Fibroblast of lung (primary cell): ENCODE measurements at regions not wholly inside any gene's neighbourhood (a gene's known extent, or its start where the extent isn't known, plus 50 kb on each side); places are given as distances from the start of the nearest gene placed in this dataset.

Experiments used
- EZH2 ChIP-seq: IDR thresholded peaks from 2 replicates; pipeline ENCODE4 v1.5.1; 2012; ENCODE audit warnings: low read length, control low read depth, mild to moderate bottlenecking; ENCODE audit errors: missing control alignments
- TF ChIP-seq, protein P1 (sequence below), 2 donors: IDR thresholded peaks in 1 of 2; conservative IDR thresholded peaks in 1 of 2; 1 replicate in 1 of 2; 2 replicates in 1 of 2; pipeline ENCODE4 v1.5.1; 2011 to 2012; ENCODE audit warnings: low read length in 2 of 2, control low read depth in 1 of 2, inconsistent platforms in 1 of 2, low read depth in 1 of 2, mild to moderate bottlenecking in 1 of 2

- TF ChIP-seq, protein P1, sequence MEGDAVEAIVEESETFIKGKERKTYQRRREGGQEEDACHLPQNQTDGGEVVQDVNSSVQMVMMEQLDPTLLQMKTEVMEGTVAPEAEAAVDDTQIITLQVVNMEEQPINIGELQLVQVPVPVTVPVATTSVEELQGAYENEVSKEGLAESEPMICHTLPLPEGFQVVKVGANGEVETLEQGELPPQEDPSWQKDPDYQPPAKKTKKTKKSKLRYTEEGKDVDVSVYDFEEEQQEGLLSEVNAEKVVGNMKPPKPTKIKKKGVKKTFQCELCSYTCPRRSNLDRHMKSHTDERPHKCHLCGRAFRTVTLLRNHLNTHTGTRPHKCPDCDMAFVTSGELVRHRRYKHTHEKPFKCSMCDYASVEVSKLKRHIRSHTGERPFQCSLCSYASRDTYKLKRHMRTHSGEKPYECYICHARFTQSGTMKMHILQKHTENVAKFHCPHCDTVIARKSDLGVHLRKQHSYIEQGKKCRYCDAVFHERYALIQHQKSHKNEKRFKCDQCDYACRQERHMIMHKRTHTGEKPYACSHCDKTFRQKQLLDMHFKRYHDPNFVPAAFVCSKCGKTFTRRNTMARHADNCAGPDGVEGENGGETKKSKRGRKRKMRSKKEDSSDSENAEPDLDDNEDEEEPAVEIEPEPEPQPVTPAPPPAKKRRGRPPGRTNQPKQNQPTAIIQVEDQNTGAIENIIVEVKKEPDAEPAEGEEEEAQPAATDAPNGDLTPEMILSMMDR (conservative IDR thresholded peaks at IDR 0.05 in 1 of 2, IDR thresholded peaks at IDR 0.05 in 1 of 2; ENCODE audit: low read depth in 1 of 2, low read length in 2 of 2): no peak
- TF ChIP-seq EZH2: no peak
These were observed 134.9 kb upstream of the HSD17B12 start for GRCh38 chr11:43545610-43546009.
